Gastrocnemius medialis (tissue), 4 donors: ENCODE measurements at regions not wholly inside any gene's neighbourhood (a gene's known extent, or its start where the extent isn't known, plus 50 kb on each side); places are given as distances from the start of the nearest gene placed in this dataset.

Source experiments
- ATAC-seq, 2 donors: fragments of 150-250 bp; one replicate each; pipeline ENCODE4 v1.9.1; 2016
- DNase-seq, 2 donors: peaks; one replicate each; pipeline ENCODE4 v3.0.0-alpha.2; 2019
- H3K27ac ChIP-seq, 4 donors: fragments of 200-600 bp; sonication (generic); 1 replicate in 1 of 4; 2 replicates in 3 of 4; pipeline ENCODE4 v1.5.1; 2016 to 2018; ENCODE audit warnings: mild to moderate bottlenecking in 2 of 4, moderate library complexity in 1 of 4
- H3K27me3 ChIP-seq, 3 donors: fragments of 200-600 bp; sonication (generic) in 2 of 3; 1 replicate in 1 of 3; 2 replicates in 2 of 3; pipeline versions ENCODE4 v1.5.1 to v1.6.0; 2016 to 2019; ENCODE audit warnings: mild to moderate bottlenecking in 1 of 3, moderate library complexity in 1 of 3
- H3K36me3 ChIP-seq, 2 donors: fragments of 200-600 bp; sonication (generic) in 1 of 2; one replicate each; pipeline ENCODE4 v1.5.1; 2017 to 2018
- H3K4me1 ChIP-seq, 2 donors: fragments of 200-600 bp; sonication (generic) in 1 of 2; one replicate each; pipeline ENCODE4 v1.5.1; 2016 to 2017; ENCODE audit warnings: mild to moderate bottlenecking in 2 of 2
- H3K4me3 ChIP-seq, 4 donors: fragments of 200-600 bp; sonication (generic) in 3 of 4; 1 replicate in 1 of 4; 2 replicates in 3 of 4; pipeline ENCODE4 v1.5.1; 2016 to 2019; ENCODE audit warnings: mild to moderate bottlenecking in 2 of 4
- H3K9me3 ChIP-seq, 3 donors: fragments of 200-600 bp; sonication (generic) in 2 of 3; 1 replicate in 1 of 3; 2 replicates in 2 of 3; pipeline ENCODE4 v1.5.1; 2016 to 2019
- POLR2A ChIP-seq, 2 donors: fragments of 450-650 bp; IDR thresholded peaks; one replicate each; pipeline ENCODE4 v1.6.1; 2017; ENCODE audit warnings: antibody characterized with exemption in 2 of 2, mild to moderate bottlenecking in 2 of 2, moderate library complexity in 2 of 2
- in situ Hi-C, 4 donors: fragments of 200-750 bp; cut with MboI; loops; one replicate each; pipeline versions ENCODE4 v1.15.0 to v1.8.0; 2017; ENCODE audit warnings: low sequenced_read_pairs in 4 of 4
- intact Hi-C: fragments of 100-400 bp; cut with DNase I; formaldehyde crosslinking; loops from one replicate; pipeline ENCODE4 v1.15.1; 2023; ENCODE audit warnings: low total_unique reads
- TF ChIP-seq, protein P1 (sequence below), 5 experiments: fragments of 450-650 bp in 3 of 5; fragments of 200-600 bp in 2 of 5; sonication (generic) in 2 of 5; IDR thresholded peaks in 4 of 5; conservative IDR thresholded peaks in 1 of 5; 1 replicate in 4 of 5; 2 replicates in 1 of 5; pipeline ENCODE4 v1.5.1; 2016 to 2019; ENCODE audit warnings: antibody characterized with exemption in 5 of 5, mild to moderate bottlenecking in 3 of 5, moderate library complexity in 3 of 5

DNA sequence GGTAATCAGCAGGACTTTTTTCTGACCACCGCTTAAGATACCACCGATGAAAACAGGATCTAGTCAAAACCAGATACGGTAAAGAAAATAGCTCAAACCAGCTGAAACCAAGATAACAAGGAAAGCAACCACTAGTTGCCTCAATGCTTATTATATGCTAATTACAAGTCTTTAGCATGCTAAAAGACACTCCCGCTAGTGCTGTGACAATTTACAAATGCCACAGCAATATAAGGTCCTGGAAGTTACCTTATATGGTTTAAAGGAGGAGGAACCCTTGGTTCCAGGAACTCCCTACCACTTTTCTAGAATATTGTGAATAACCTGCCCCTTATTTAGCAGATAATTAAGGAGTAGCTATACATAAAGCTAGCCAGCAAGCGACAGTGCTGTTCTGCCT is 976.4 kb upstream of the SEL1L start:
- in situ Hi-C loops: no loop called here
- DNase-seq (no peak), ATAC-seq (no peak)
- H3K27ac ChIP-seq: no peak overlapping the region
- intact Hi-C loops: no loop called here
- H3K36me3 ChIP-seq: no peaks in the 10 kb centered on the region
- no peak overlapping the region for H3K4me3 ChIP-seq
- TF ChIP-seq POLR2A (IDR thresholded peaks at IDR 0.05): no peak
- TF ChIP-seq, protein P1, sequence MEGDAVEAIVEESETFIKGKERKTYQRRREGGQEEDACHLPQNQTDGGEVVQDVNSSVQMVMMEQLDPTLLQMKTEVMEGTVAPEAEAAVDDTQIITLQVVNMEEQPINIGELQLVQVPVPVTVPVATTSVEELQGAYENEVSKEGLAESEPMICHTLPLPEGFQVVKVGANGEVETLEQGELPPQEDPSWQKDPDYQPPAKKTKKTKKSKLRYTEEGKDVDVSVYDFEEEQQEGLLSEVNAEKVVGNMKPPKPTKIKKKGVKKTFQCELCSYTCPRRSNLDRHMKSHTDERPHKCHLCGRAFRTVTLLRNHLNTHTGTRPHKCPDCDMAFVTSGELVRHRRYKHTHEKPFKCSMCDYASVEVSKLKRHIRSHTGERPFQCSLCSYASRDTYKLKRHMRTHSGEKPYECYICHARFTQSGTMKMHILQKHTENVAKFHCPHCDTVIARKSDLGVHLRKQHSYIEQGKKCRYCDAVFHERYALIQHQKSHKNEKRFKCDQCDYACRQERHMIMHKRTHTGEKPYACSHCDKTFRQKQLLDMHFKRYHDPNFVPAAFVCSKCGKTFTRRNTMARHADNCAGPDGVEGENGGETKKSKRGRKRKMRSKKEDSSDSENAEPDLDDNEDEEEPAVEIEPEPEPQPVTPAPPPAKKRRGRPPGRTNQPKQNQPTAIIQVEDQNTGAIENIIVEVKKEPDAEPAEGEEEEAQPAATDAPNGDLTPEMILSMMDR (IDR thresholded peaks at IDR 0.05 in 4 of 5, conservative IDR thresholded peaks at IDR 0.05 in 1 of 5): no peak
- no peaks in the 10 kb centered on the region for H3K27me3 ChIP-seq
- H3K9me3 ChIP-seq: no peaks in the 10 kb centered on the region
- H3K4me1 ChIP-seq: no peaks in the 10 kb centered on the region

GRCh38 chr14:82511399-82511798 is 977.7 kb upstream of the SEL1L start:
- Histone ChIP-seq H3K4me1 (no peaks in the 10 kb centered on the region), H3K27ac (no peak overlapping the region), H3K27me3 (no peaks in the 10 kb centered on the region), H3K9me3 (no peaks in the 10 kb centered on the region), H3K4me3 (no peak overlapping the region), H3K36me3 (no peaks in the 10 kb centered on the region)
- DNase-seq (no peak), ATAC-seq (no peak)
- TF ChIP-seq, protein P1 (IDR thresholded peaks at IDR 0.05 in 4 of 5, conservative IDR thresholded peaks at IDR 0.05 in 1 of 5): no peak
- TF ChIP-seq POLR2A (IDR thresholded peaks at IDR 0.05): no peak
- in situ Hi-C loops: no loop called here
- intact Hi-C loops: no loop called here

- no peak for DNase-seq
- in situ Hi-C loops: no loop called here
- TF ChIP-seq POLR2A (IDR thresholded peaks at IDR 0.05): no peak
- TF ChIP-seq, protein P1 (IDR thresholded peaks at IDR 0.05 in 4 of 5, conservative IDR thresholded peaks at IDR 0.05 in 1 of 5): no peak
- ATAC-seq: no peak
- Histone ChIP-seq H3K36me3 (no peaks in the 10 kb centered on the region), H3K9me3 (peaks cover 0 to 3% (median 0%) of the 10 kb centered on the region in 3 donors), H3K27ac (no peak overlapping the region), H3K4me1 (no peaks in the 10 kb centered on the region), H3K4me3 (no peak overlapping the region), H3K27me3 (no peaks in the 10 kb centered on the region)
- intact Hi-C loops: no loop called here
Measured at GRCh38 chr14:82520765-82521164, 987.1 kb upstream of the SEL1L start.

GRCh38 chr14:82521191-82521590 is 987.5 kb upstream of the SEL1L start:
- Histone ChIP-seq H3K4me3 (no peak overlapping the region), H3K27ac (no peak overlapping the region), H3K4me1 (no peaks in the 10 kb centered on the region), H3K9me3 (peaks cover 0 to 3% (median 0%) of the 10 kb centered on the region in 3 donors), H3K27me3 (no peaks in the 10 kb centered on the region), H3K36me3 (no peaks in the 10 kb centered on the region)
- in situ Hi-C loops: no loop called here
- DNase-seq (no peak), ATAC-seq (no peak)
- intact Hi-C loops: no loop called here
- no peak for TF ChIP-seq POLR2A (IDR thresholded peaks at IDR 0.05)
- TF ChIP-seq, protein P1 (IDR thresholded peaks at IDR 0.05 in 4 of 5, conservative IDR thresholded peaks at IDR 0.05 in 1 of 5): no peak

DNA sequence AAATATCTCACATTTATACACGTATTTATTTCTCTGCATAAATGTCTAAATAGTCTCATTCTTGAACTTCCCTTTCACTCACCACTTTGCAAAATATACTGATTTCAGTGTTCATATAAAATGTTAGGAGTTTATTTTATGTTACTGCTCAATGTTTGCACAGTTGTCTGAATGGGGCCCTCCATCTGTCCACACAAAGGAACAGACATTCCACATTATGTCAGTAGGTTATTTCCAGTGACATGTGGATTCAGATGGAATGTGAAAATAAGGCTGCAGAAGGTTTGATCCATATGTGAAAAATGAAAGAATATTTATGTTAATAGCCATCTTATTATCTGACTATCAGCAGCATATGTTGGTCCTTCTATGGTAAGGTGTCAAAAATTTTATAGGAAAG is 994.4 kb upstream of the SEL1L start:
- H3K27ac ChIP-seq: no peak overlapping the region
- no peaks in the 10 kb centered on the region for H3K27me3 ChIP-seq
- ATAC-seq (no peak), DNase-seq (no peak)
- H3K4me1 ChIP-seq: no peaks in the 10 kb centered on the region
- H3K36me3 ChIP-seq: no peaks in the 10 kb centered on the region
- intact Hi-C loops: no loop called here
- H3K4me3 ChIP-seq: no peak overlapping the region
- TF ChIP-seq, protein P1 (IDR thresholded peaks at IDR 0.05 in 4 of 5, conservative IDR thresholded peaks at IDR 0.05 in 1 of 5): no peak
- no peak for TF ChIP-seq POLR2A (IDR thresholded peaks at IDR 0.05)
- in situ Hi-C loops: no loop called here
- no peaks in the 10 kb centered on the region for H3K9me3 ChIP-seq
